DOHH2 (cell line): ENCODE measurements at regions not wholly inside any gene's neighbourhood (a gene's known extent, or its start where the extent isn't known, plus 50 kb on each side); places are given as distances from the start of the nearest gene placed in this dataset.

Experiments used
- CTCF ChIP-seq: fragments of 200-600 bp; sonication (generic); IDR thresholded peaks from one replicate; pipeline ENCODE4 v1.5.1; 2014; ENCODE audit warnings: antibody characterized with exemption, mild to moderate bottlenecking, low read depth, low read length; ENCODE audit not compliant: poor library complexity, severe bottlenecking
- EZH2phosphoT487 ChIP-seq: fragments of 200-600 bp; sonication (generic); IDR thresholded peaks from 2 replicates; pipeline ENCODE4 v1.6.1; 2017; ENCODE audit warnings: borderline replicate concordance, mild to moderate bottlenecking, antibody characterized with exemption, low read length, moderate library complexity, mixed read lengths

DNA sequence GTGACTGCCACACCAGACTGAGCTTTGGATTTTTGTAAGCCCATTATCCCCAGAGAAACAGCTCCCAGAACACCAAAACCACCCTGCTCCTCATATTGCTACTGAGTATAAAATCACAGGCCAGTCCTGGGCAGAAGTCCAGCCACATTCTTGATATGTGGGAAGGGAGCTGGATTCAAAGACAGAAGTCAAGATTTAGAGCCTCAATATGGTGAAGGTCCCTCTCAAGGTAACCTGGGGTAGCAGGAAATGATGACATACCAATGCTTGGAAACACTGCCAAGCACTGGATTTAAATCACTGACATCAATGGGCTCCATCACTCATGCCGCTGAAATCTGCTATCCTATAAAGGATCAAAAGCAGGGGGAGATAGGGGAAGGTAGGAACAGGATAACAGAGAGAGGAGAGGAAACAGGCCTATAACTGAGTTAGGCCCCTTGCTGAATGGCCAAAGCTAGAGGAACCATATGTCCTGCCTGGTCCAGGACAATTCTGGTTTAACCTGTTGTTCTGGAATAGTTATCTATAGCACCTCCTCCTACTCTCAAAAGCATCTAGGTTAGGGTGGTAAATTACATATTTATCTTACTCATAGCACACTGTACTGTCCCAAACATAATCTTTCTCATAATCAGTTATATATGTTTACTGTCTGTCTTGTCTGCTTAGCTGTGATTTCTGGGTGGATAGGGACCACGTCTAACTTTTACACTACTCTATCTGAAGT, 83.7 kb upstream of the NHS start:
- TF ChIP-seq CTCF = no peak
- no peak for TF ChIP-seq EZH2phosphoT487
